ENCODE measurements at regions not wholly inside any gene's neighbourhood (a gene's known extent, or its start where the extent isn't known, plus 50 kb on each side); places are given as distances from the start of the nearest gene placed in this dataset.
"Not testable (repeated sequence)": the region's sequence is repeated elsewhere in the genome, so short reads cannot be mapped to it uniquely, and the experiment has no call there.

DNA sequence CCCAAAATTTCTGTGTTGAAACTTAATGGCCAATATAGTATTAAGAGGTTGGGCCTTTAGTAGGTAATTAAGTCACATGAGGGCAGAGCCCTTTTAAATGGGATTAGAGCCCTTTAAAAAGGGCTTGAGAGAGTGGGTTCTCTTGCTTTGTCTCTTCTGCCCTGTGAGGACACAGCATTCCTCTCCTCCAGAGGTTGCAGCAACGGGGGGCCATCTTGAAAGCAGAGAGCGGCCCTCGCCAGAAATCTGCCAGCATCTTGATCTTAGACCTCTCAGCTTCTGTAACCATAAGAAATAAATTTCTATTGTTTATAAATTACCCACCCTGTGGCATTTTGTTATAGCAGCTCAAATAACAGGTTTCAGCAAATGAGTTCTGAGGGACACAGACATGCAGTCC is 305.0 kb upstream of the LRP1B start:
- no peak for DNase-seq (ENCODE audit: low read depth in 1 of 2, low spot score in 1 of 2)
- no peak for TF ChIP-seq JUND (IDR thresholded peaks at IDR 0.05; ENCODE audit: low read depth)
- in situ Hi-C loops (cut with HindIII; ENCODE audit: low pct_unique_long_range_greater_than_20kb, low sequenced_read_pairs): no loop called here

DNA sequence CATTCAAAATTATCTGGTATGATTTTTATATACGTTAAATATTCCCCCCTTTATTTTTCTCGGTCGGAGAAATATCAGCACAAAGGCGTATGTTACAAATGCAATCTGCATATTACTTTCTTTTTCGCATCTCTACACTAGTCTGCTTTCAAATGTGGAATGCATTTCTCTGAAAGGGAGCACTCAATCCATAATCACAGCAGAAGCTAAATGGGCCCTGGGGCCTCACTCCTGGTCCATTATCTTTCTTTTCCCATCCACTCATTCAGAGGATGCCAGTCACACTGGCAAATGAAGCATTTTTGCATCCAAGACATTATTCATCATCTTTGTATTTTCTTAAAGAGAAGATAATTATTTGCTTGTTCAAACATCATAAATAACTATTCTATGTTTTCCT is 295.2 kb upstream of the LRP1B start:
- in situ Hi-C loops (cut with HindIII; ENCODE audit: low pct_unique_long_range_greater_than_20kb, low sequenced_read_pairs): no loop called here
- DNase-seq (ENCODE audit: low read depth in 1 of 2, low spot score in 1 of 2): no peak
- TF ChIP-seq JUND (IDR thresholded peaks at IDR 0.05; ENCODE audit: low read depth): no peak

DNA sequence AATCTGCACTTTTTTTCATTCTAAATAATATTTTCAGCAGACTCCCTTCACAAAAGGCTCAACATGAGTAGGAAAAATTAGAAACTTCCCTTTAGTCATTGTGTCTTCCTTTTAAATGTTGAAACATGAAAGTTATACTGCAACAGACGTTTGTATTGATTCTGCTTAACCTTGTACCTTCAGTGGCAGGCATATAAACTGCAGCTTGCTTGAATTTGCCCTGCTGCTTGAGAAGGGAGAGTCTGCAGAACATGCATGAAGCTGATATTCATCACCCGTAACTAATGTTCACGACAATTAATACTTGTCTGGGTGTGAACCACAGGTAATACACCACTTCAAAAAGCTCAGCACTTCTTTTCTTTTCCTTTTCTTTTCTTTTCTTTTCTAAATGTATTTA is 294.7 kb upstream of the LRP1B start:
- in situ Hi-C loops (cut with HindIII; ENCODE audit: low pct_unique_long_range_greater_than_20kb, low sequenced_read_pairs): no loop called here
- no peak for TF ChIP-seq JUND (IDR thresholded peaks at IDR 0.05; ENCODE audit: low read depth)
- peak in 1 of 2 experiments; percentile 2 for DNase-seq (ENCODE audit: low read depth in 1 of 2, low spot score in 1 of 2)

DNA sequence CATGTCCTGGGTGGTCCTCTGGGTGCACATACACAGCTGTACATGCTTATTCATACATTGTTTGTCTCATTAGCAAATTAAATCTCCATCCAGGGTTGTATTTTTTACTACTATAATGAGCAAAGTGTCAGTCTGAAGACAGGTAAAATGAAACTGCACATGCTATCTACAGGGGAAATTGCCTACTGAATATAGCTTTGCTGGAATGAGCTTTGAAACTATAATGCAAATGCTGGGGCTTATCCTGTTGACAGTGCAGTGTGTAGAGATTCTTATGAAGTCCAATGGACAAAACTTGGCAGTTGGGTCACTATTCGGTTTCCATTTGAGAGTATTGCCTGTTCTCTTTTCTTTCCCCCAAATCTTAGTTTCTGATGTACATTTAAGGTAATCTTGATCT is 292.8 kb upstream of the LRP1B start:
- in situ Hi-C loops (cut with HindIII; ENCODE audit: low pct_unique_long_range_greater_than_20kb, low sequenced_read_pairs): no loop called here
- DNase-seq (ENCODE audit: low read depth in 1 of 2, low spot score in 1 of 2): no peak
- TF ChIP-seq JUND (IDR thresholded peaks at IDR 0.05; ENCODE audit: low read depth): no peak

DNA sequence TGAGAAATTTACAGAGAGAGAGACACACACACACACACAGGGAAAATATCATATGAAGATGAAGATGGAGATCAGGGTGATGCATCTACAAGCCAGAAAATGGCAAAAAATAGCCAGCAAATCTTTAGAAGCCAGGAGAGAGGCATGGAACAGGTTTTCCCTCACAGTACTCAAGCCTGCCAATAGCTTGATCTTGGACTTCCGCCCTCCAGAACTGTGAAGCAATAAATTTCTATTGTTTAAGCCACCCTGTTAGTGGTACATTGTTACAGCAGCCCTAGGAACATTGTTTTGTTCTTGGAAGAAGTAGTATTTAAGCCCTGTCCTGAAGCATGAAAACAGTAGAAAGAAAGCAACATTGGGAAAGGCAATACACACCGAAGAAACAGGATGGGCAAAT is 292.0 kb upstream of the LRP1B start:
- in situ Hi-C loops (cut with HindIII; ENCODE audit: low pct_unique_long_range_greater_than_20kb, low sequenced_read_pairs): no loop called here
- TF ChIP-seq JUND (IDR thresholded peaks at IDR 0.05; ENCODE audit: low read depth): no peak
- DNase-seq (ENCODE audit: low read depth in 1 of 2, low spot score in 1 of 2): no peak

DNA sequence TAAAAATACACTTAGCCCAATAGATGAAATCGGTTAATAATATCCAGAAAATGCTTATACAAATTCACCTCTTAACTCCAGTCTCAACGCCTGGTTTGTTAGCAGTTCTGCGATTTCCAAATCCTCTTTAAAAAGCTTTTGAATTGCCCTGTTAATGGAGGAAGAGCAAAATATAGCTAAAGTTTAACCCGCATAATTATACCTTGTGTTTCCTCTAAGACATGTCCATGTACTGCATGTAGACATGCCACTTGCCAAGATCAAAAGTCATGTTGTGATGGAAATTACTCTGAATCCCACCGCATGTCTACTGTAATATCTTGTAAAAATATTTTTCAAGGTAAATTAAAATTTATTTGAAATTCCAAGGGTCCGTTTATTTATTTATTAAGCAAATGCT is 291.2 kb upstream of the LRP1B start:
- in situ Hi-C loops (cut with HindIII; ENCODE audit: low pct_unique_long_range_greater_than_20kb, low sequenced_read_pairs): no loop called here
- DNase-seq (ENCODE audit: low read depth in 1 of 2, low spot score in 1 of 2): no peak
- no peak for TF ChIP-seq JUND (IDR thresholded peaks at IDR 0.05; ENCODE audit: low read depth)

DNA sequence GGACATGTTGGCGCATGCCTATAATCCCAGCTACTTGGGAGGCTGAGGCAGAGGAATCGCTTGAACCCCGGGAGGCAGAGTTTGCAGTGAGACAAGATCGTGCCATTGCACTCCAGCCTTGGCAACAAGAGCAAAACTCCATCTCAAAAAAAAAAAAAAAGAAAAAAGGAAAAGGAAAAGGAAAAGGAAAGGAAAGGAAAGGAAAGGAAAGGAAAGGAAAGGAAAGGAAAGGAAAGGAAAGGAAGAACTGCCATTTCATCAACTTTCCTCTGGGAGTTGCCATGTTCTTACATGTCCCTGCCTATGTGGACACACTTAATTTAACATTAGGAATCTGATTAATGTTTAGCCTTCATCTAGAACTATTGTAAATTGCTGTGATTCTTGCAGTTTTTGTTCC is 287.9 kb upstream of the LRP1B start:
- in situ Hi-C loops (cut with HindIII; ENCODE audit: low pct_unique_long_range_greater_than_20kb, low sequenced_read_pairs); DNase-seq (ENCODE audit: low read depth in 1 of 2, low spot score in 1 of 2): not testable (repeated sequence)

DNA sequence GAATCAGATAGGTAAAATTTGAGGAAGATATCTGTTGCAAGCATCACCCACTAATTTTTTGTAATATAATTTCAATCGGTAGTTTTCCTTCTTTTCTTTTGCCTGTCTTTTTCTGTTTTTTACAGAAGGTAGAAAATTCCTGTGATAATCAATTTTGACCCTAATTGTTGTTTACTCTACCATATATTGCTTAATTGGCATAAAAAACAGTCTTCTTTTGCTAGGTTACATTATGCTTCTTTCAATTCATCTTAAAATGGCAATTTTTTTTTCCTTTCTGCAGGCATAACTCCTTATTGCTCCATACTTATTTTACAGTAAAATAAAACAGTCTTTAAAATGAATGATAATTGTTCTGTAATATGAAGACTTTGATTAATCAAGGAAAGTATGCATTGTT is 286.2 kb upstream of the LRP1B start:
- DNase-seq (ENCODE audit: low read depth in 1 of 2, low spot score in 1 of 2): no peak
- in situ Hi-C loops (cut with HindIII; ENCODE audit: low pct_unique_long_range_greater_than_20kb, low sequenced_read_pairs): no loop called here
- TF ChIP-seq JUND (IDR thresholded peaks at IDR 0.05; ENCODE audit: low read depth): no peak

DNA sequence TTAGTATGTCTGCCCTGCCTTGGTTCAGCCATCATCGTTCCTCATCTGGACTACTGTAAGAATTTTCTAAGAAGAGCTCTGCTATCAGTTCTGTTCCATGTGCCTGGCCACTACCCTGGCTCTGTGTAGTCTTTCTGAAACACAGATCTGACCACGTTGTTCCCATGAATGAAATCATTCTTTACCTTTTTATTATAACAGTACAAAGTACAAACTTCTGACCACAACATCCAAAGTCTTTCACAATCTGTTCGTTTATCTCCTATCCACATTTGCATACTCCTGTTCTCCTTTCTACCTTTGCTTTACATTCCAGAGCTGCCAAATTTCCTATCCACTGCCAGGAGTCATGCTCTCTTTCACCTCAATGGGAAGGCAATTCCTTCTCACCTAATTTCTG is 284.6 kb upstream of the LRP1B start:
- in situ Hi-C loops (cut with HindIII; ENCODE audit: low pct_unique_long_range_greater_than_20kb, low sequenced_read_pairs): no loop called here
- DNase-seq (ENCODE audit: low read depth in 1 of 2, low spot score in 1 of 2): no peak
- TF ChIP-seq JUND (IDR thresholded peaks at IDR 0.05; ENCODE audit: low read depth): no peak

DNA sequence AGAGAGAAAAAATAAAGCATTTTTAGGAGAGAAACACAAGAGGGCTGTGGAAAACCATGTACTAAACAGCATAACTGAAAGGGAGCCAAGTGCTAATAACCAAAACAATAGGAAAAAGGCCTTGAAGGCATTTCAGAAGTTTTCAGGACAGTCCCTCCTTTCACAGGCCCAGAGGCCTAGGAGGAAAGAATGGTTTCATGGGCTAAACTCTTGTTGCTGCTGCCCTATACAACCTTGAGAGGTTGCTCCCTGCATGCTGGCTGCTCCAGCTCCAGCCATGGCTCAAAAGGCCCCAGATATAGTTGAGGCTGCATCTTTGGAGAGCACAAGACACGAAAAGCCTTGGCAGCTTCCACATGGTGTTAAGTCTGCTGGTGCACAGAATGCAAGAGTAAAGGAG is 267.4 kb upstream of the LRP1B start:
- in situ Hi-C loops (cut with HindIII; ENCODE audit: low pct_unique_long_range_greater_than_20kb, low sequenced_read_pairs): no loop called here
- DNase-seq (ENCODE audit: low read depth in 1 of 2, low spot score in 1 of 2): no peak
- no peak for TF ChIP-seq JUND (IDR thresholded peaks at IDR 0.05; ENCODE audit: low read depth)

DNA sequence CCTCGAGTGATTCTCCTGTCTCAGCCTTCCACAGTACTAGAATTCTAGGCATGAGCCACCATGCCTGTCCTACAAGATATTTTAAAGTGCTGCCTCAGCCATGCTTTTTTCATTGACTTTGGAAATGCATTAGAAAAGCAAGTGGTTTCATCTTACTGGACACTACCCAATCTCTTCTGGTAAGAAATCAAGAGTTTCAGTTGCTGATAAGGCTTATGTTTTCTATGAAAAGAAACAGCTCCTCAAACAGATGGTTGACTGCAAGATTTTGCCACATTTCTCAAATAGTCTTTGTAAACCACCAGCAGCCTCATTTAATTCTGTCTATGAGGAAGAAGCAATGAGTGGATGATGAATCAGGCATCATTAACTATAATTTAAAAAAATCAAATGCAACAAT is 264.5 kb upstream of the LRP1B start:
- no peak for TF ChIP-seq JUND (IDR thresholded peaks at IDR 0.05; ENCODE audit: low read depth)
- DNase-seq (ENCODE audit: low read depth in 1 of 2, low spot score in 1 of 2): no peak

DNA sequence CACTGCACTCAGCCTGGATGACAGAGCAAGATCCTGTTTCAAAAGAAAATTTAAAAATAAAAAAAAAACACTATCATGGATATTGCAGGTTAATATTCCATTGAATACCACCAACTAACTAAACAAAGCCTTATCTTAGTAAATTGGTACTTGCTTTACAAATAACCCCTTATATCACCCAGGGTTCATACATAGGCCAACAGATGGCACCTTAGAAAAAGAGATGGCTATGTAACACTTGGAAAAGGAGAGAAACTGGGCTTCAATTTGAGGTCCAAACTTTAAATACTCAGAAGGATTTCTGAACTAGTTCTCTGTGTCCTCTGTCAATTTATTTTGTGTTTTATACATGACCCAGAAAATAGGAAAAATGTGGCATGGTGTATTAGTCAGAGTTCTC is 249.6 kb upstream of the LRP1B start:
- TF ChIP-seq JUND (IDR thresholded peaks at IDR 0.05; ENCODE audit: low read depth): no peak

More for the DNA sequence above, 264.5 kb upstream of the LRP1B start:
- in situ Hi-C loops (cut with HindIII; ENCODE audit: low pct_unique_long_range_greater_than_20kb, low sequenced_read_pairs): no loop called here

DNA sequence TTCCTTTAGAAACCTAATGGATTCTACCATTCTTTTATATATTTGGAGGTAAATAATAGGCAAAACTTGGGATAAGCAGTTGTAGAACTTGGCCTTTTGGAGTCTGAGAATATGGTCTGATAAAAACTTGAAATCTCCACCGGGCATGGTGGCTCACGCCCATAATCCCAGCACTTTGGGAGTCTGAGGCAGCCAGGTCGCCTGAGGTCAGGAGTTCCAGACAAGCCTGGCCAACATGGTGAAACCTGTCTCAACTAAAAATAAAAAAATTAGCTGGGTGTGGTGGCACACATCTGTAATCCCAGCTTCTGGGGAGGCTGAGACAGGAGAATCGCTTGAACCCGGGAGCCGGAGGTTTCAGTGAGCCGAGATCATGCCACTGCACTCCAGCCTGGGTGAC is 231.3 kb upstream of the LRP1B start:
- in situ Hi-C loops (cut with HindIII; ENCODE audit: low pct_unique_long_range_greater_than_20kb, low sequenced_read_pairs); DNase-seq (ENCODE audit: low read depth in 1 of 2, low spot score in 1 of 2): not testable (repeated sequence)

More for the DNA sequence above, 249.6 kb upstream of the LRP1B start:
- in situ Hi-C loops (cut with HindIII; ENCODE audit: low pct_unique_long_range_greater_than_20kb, low sequenced_read_pairs): no loop called here
- no peak for DNase-seq (ENCODE audit: low read depth in 1 of 2, low spot score in 1 of 2)

DNA sequence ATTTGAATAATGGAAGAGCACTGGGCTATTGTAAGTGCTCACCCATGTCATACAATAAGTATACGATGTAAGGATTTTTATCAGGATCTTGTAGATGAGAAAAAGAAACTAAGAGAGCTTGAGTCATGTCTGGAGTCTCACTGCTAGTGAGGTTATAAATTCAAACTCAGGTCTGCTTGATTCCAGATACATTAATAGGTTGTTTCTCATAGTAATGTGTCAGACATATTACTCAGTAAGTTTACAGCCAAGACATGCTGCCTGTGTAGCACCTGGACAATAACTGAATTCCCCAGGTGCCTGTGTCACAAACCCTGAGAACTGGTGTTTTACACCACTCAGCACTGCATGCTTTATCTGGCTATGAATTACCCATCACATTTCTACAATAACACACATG is 216.9 kb upstream of the LRP1B start:
- in situ Hi-C loops (cut with HindIII; ENCODE audit: low pct_unique_long_range_greater_than_20kb, low sequenced_read_pairs): no loop called here
- DNase-seq (ENCODE audit: low read depth in 1 of 2, low spot score in 1 of 2): no peak
- TF ChIP-seq JUND (IDR thresholded peaks at IDR 0.05; ENCODE audit: low read depth): no peak

DNA sequence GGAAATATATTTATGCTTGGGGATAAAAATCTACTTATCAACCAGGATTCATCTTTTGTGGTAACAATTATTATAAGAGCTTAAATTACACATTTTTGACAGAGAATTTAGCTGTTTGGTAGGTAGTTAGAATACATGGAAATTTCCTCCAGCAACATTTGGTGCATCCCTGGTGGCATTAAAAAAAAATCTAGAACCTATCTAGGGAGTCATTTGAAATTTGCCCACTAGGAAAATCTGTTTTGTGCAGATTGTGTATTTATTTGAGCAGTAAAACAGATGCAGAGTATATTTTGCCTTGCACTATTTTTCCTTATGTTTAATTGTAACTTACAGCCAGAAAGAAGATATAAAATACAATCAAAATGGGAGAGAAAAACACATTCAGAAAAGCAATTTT is 208.4 kb upstream of the LRP1B start:
- in situ Hi-C loops (cut with HindIII; ENCODE audit: low pct_unique_long_range_greater_than_20kb, low sequenced_read_pairs): no loop called here
- no peak for DNase-seq (ENCODE audit: low read depth in 1 of 2, low spot score in 1 of 2)
- no peak for TF ChIP-seq JUND (IDR thresholded peaks at IDR 0.05; ENCODE audit: low read depth)
